Hematopoietic multipotent progenitor cell treated with erythropoietin and hydrocortisone succinate and interleukin-3 and kit ligand, for 8 days (in vitro differentiated cells): ENCODE measurements at regions not wholly inside any gene's neighbourhood (a gene's known extent, or its start where the extent isn't known, plus 50 kb on each side); places are given as distances from the start of the nearest gene placed in this dataset.
A peak's percentile ranks its signal among the peaks of the same experiment; 100 is the strongest.
"Not testable (repeated sequence)": the region's sequence is repeated elsewhere in the genome, so short reads cannot be mapped to it uniquely, and the experiment has no call there.

Experiments
- DNase-seq: peaks from one replicate; pipeline ENCODE4 v3.0.0-alpha.2; 2015

GRCh38 chr13:47687577-47687976, 313.5 kb downstream of the SUCLA2 start:
- DNase-seq, result no peak

- not testable (repeated sequence) for DNase-seq
These were observed 315.9 kb downstream of the SUCLA2 start for GRCh38 chr13:47685156-47685555.

GRCh38 chr13:47680748-47681147, 320.3 kb downstream of the SUCLA2 start:
- no peak for DNase-seq

- no peak for DNase-seq
These were observed 321.7 kb downstream of the SUCLA2 start for GRCh38 chr13:47679401-47679800.

- DNase-seq, result no peak
These were observed 322.7 kb downstream of the SUCLA2 start for GRCh38 chr13:47678201-47678968.

- DNase-seq, result no peak
These were observed 325.2 kb downstream of the SUCLA2 start for GRCh38 chr13:47675871-47676270.

GRCh38 chr13:47673009-47673850, 327.8 kb downstream of the SUCLA2 start:
- peak; percentile 8 for DNase-seq

- DNase-seq, result no peak
These were observed 328.6 kb downstream of the SUCLA2 start for GRCh38 chr13:47672245-47673008.

GRCh38 chr13:47671776-47672175, 329.3 kb downstream of the SUCLA2 start:
- no peak for DNase-seq

- no peak for DNase-seq
These were observed 336.0 kb downstream of the SUCLA2 start for GRCh38 chr13:47665043-47665442.

- DNase-seq, result no peak
These were observed 340.0 kb downstream of the SUCLA2 start for GRCh38 chr13:47661076-47661475.

- no peak for DNase-seq
These were observed 344.4 kb downstream of the SUCLA2 start for GRCh38 chr13:47656651-47657050.

GRCh38 chr13:47650209-47650608, 350.9 kb downstream of the SUCLA2 start:
- DNase-seq, result no peak

GRCh38 chr13:47647001-47647400, 354.1 kb downstream of the SUCLA2 start:
- DNase-seq, result no peak

- DNase-seq, result no peak
These were observed 354.8 kb downstream of the SUCLA2 start for GRCh38 chr13:47646298-47646697.

- DNase-seq, result no peak
These were observed 361.2 kb downstream of the SUCLA2 start for GRCh38 chr13:47639738-47640447.

GRCh38 chr13:47638627-47639026, 362.4 kb downstream of the SUCLA2 start:
- no peak for DNase-seq

- DNase-seq, result no peak
These were observed 368.8 kb downstream of the SUCLA2 start for GRCh38 chr13:47632311-47632710.

GRCh38 chr13:47628666-47629065, 372.4 kb downstream of the SUCLA2 start:
- DNase-seq, result no peak

GRCh38 chr13:47623862-47624261, 377.2 kb downstream of the SUCLA2 start:
- DNase-seq, result no peak

GRCh38 chr13:47621931-47622330, 379.1 kb downstream of the SUCLA2 start:
- DNase-seq, result no peak

GRCh38 chr13:47611664-47612288, 389.3 kb downstream of the SUCLA2 start:
- DNase-seq, result no peak
